ENCODE measurements at regions not wholly inside any gene's neighbourhood (a gene's known extent, or its start where the extent isn't known, plus 50 kb on each side); places are given as distances from the start of the nearest gene placed in this dataset.

GRCh38 chr18:61973273-61974115 is 80.7 kb upstream of the RNF152 start:
- no peak for TF ChIP-seq EZH2 (IDR thresholded peaks at IDR 0.05; ENCODE audit: insufficient read depth, low read length)
- no peak for TF ChIP-seq CTCF (IDR thresholded peaks at IDR 0.05; ENCODE audit: insufficient read depth, low read depth, low read length)

Measured in astrocyte (in vitro differentiated cells and primary cell).